B cell (primary cell): ENCODE measurements at regions not wholly inside any gene's neighbourhood (a gene's known extent, or its start where the extent isn't known, plus 50 kb on each side); places are given as distances from the start of the nearest gene placed in this dataset.

Source experiments
- CTCF ChIP-seq: fragments of 200-600 bp; IDR thresholded peaks from one replicate; pipeline ENCODE4 v1.8.0; 2022; ENCODE audit warnings: antibody characterized with exemption, mild to moderate bottlenecking
- EZH2 ChIP-seq: IDR thresholded peaks from 2 replicates; pipeline ENCODE4 v1.6.1; 2012; ENCODE audit warnings: borderline replicate concordance, low read depth, mild to moderate bottlenecking, moderate library complexity, low read length; ENCODE audit not compliant: insufficient read depth, poor library complexity, severe bottlenecking

DNA sequence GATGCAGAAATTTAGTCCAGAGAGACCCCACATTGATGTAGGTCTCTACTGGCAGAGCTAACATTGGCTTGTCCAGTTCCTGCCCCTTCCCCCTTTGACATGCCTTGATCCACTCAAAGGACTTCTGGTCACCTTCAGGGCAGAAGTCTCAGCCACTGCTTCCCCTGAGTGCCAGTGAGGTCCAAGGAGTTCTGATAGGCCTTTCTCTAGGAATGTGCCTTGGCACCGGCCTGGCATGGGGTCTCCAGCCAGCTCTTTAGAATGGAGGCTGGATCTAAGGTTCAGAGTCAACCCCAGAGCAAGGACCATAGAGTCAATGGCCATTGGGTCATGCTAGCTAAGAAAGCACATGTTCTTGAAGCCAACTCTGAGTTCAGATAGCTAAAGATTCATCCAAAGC is 88.6 kb upstream of the PJA1 start:
- TF ChIP-seq CTCF (no peak), EZH2 (no peak)
